HG02623 (cell line): ENCODE measurements at regions not wholly inside any gene's neighbourhood (a gene's known extent, or its start where the extent isn't known, plus 50 kb on each side); places are given as distances from the start of the nearest gene placed in this dataset.

Source experiments
- ATAC-seq: cut with Tn5 transposase; IDR thresholded peaks from one replicate; pipeline ENCODE4 v1.9.1; 2021; ENCODE audit warnings: moderate library complexity; ENCODE audit not compliant: unreplicated experiment

DNA sequence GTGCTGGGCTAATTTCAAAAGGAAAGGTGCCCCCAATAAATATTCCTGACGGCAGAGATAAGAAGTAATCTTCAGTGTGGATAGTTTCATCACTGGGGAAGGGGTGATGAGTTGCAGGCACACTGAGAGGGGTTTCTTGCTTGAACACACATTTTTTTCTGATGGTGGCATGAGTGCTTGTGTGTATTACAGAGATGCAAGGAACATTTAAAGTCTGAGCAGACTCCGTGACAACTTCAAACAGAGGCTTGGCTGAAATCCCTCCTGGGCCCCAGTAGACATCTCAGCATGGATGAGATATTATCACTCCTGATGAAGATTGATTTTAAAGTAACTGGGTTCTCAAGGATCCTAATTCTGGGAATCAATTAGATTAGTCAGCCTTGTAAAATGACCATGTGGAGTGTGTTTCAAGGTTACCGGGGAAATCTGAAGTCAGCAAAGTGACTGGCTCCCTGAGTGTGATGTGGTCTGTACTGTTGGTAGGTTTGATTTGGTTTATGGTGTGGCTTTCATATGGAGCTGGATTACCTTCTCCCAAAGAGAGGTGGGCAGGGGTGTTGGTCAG is 435.8 kb upstream of the EEF2KMT start:
- no peak for ATAC-seq

DNA sequence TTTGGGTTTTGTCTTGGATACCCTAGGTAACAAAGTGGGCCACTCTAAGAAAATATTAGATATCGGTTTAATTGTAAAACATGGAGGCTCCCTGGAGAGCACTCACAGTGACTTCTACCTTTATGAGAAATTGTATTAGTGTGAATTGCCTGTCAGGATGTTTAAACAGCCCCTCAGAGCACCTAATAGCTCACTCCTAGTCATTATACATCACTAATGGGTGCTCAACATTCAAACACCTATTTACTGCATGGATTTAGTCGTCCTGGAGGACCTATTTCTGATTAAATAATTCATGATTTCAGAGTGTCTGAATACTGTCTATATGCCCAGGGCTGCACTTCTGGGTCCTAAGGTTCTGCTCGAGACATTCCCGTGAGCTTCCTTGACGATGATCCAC is 430.2 kb upstream of the EEF2KMT start:
- ATAC-seq: no peak

DNA sequence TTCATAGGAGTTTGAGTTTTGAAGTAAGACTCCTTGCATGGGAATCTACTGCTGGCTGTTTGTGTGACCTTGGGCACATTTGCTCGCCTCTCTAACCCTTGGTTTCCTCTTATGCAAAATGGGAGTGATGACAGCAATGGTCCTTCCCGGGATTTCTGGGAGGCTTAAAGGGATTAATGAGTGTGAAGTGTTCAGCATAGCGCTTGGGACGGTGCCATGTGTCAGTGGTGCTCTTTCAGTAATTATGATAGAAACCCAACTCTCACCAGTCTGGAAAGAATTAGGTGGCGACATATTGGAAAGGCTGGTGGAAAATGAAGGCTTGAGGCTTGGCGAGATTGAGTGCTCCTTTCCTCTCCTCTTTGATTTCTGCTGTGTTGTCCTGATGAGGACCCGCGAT is 429.2 kb upstream of the EEF2KMT start:
- ATAC-seq: no peak

DNA sequence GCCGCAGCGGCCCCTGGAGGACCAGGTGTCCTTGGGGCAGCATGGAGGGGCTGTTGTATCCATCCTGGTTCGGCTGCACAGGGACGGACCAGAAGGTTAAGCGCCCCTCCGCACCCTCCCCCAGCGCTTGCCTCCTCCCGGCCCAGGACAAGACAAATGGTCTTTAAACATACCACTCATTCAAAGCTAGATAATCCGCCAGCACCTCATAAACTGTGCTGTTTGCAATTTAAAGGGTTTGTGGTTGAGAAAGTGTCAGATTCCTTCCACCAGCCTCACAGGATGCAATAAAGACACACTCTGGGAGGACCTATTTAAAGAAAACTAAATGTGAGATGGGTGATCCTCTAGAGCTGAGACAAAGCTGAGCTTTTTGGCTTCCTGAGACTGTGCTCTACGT is 426.2 kb upstream of the EEF2KMT start:
- no peak for ATAC-seq

DNA sequence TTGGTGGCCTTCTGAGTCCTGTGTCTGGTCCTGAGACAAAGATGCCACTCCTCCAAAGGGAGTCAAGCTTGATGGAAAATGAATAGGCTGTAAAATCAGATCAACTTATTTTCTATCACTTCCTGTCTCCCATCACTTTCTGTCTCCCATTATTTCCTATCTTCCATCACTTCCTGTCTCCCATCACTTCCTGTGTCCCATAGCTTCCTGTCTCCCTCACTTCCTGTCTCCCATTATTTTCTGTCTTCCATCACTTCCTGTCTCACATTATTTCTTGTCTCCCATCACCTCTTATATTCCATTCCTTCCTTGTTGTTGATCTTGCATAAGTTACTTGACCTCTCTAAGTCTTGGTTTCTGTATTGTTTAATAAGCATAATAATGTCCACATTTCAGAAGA is 418.5 kb upstream of the EEF2KMT start:
- no peak for ATAC-seq

DNA sequence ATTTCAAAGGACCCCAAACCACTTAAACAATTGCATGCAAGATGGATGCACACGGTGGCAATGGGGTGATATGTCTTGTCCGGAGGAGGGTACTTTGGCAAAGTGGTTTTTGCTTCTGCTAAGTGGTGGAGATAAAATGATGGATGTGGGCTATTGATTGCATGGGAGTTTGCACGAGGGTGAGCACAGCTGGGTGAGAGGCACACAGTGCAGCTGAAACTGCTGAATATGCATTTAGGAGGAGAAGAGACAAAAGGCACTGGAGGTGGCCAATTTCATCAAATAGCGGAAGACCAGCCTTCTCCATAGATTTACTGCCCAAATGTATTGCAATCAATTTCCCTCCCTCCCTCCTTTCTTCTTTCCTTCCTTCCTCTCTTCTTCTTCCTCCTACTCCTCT is 414.4 kb upstream of the EEF2KMT start:
- no peak for ATAC-seq

DNA sequence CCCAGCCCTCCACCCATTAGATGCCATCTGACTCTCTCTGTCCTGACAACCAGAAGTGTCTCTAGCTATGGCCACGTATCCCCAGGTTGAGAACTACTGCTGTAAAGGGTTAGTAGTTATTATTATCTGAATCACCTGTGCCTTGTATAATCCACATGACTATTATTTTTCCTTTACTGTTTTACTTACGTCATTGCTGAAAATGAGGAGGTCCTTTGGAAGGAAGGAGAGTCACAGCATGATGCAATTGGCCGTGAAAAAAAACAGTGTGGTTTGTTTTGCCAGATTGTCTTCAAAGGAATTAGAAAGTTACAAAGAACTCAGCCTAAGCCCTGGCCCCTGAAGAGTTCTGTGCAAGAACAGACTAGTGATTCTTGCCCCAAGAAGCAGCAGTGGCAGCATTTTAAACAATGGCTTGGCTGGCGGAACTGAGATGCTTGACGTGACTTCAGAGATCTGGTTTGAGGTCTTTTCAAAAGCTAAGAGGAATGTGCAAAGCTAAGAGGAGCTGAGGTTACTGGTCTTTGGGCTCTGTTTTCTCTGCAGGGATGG is 413.3 kb upstream of the EEF2KMT start:
- ATAC-seq: no peak

DNA sequence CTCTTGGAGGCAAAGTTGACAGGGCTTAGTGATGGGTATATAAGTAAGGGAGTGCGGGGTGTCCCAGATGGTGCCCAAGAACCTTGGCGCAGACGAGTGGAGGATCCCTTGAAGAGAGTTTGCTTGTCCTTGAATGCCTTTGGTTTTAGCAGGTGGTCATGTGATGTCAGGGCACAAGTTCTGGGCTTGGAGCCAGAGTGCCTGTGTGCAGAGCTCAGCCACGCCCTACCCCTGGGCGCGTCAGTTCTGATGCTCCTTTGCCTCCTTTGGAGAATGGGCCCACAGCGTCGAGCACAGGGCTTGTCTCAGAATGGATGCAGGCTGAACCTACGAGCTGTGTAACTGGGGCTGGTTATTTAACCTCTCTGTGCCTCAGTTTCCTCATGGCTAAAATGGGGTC is 412.2 kb upstream of the EEF2KMT start:
- ATAC-seq: no peak

DNA sequence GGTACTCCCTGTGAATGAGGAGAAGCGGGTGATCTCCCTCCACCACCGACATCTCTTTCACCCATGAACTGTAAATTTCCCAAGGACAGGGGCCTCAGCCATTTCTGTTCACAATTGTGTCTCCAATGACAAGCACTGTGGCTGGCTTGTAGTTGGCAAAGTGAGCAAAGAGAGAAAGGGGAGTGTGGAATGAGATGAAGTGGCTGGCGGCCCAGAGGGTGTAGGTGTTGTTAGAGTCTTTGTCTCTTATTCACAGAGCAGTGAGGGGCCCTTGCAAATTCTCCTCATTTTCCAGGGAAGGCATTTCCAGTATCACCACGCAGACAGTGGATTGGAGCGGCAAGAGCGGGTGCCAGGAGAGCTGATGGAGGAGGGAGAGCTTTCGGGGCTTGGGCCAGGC is 411.7 kb upstream of the EEF2KMT start:
- no peak for ATAC-seq

DNA sequence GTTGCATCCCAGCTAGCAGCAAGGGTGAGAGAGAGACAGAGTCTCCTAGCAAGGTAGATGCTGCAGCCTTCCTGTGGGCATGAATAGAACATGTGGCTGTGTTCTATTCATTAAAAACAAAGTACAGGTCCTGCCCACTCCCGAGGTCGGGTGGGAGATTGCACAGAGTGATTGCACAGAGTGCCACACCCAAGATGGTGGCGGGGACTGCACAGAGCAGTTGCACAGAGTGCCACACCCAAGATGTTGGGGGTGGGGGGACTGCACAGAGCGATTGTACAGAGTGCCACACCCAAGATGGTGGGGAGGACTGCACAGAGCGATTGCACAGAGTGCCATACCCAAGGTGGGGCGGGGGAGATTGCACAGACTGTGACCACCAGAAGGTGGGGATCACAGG is 410.8 kb upstream of the EEF2KMT start:
- no peak for ATAC-seq

DNA sequence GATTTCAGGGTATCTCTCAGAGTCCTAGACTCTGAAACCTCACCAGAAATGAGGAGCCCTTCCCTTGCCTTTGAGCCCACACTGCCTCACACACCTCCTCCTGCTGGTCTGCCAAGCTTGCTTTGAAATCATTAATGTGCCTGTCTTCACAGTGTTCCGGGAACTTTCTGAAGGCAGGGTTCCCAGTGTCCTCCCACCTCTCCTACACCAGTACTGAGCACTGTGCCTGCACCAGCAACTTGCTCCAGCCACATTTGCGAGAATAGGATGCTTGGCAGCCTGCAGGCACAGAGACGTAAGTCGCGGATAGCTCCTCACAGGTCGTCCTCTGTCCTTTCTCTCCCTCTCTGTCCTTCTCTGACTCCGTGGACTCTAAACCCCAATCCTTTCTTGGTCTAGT is 408.4 kb upstream of the EEF2KMT start:
- ATAC-seq: no peak

DNA sequence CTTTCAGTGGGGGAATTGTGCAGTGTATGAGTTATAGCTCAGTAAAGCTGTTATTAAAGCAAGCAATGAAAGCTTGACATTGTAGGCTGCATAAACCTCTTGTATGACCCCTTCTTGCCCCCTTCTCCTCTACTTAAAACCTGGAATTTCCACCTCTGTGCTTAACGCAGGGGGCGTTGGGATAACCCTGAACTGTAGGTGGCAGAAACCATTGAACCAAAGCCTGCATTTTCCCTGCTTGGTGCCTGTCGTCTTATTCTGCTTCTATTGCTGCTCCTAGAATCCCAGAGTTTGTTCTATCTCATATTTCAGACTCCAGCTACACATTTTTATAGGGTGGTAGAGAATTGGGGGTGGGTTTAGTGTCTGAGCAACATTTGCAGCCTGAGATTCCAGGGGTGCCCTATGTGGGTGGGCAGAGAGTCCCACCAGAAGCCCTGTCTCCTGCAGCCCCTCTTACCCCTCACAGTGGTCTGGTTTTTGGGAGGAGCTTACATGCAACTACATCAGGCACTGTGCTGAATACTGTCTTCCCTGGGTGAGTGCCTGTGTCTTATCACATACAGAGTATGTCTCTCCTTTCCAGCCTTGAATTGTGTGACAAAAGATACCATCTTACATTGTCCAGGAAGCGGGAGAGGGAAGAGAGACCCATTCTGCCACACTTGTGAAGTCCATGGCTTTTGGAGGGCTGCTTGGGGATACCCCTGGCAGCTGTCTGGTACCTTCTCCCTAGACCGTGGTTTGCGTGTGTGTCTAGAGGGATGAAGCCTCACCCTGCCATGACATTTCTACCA is 407.7 kb upstream of the EEF2KMT start:
- no peak for ATAC-seq

DNA sequence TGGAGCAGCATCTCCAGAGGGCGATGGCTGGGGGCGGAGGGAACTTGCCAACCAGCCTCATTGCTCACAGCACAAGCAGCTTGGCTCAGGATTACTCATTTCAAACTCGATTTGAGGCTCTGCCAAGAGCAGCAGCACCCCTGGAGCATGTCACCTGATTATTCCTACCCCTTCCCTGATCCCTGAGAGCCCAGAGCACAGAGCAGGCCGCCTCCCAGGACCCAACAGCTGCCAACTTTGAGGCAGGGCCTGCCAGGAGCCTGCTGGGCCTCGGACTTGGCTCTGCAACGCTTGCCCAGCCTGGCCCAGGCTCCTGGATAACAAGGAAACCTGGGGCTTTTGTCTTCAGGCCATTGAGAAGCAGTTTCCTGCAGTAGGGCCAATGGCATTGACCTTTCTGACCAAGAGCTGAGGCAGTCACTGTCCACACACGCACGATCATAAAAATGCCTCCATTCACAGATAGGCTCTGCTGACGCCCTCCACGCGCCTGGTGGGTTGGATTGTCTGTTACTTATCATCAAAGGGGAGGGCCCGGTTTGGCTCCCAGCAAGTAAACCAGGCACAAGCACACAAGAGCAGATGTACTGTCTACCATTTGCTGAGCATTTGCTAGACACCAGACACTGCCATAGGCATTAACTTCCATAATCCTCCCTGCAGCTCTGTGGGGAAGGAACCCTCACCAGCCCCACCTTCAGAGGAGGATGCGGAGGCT is 406.6 kb upstream of the EEF2KMT start:
- no peak for ATAC-seq

DNA sequence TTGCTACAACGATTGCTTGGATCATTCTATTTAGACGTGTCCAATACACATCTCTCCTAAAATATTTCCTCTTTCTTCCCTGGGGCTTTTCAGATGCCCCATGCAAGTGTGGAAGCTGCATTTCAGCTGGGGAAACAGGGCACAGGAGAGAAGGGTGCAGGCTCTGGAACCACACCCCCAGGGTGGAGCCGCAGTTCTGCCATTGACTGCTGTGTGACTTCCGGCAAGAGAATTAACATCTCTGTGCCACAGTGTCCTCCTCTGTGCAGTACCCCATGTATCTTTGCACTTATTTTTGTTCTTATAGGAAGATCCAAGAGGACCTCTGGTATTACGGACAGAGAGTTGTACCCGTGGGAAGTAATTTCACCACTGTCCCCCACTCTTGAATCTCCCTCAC is 405.3 kb upstream of the EEF2KMT start:
- ATAC-seq: no peak

DNA sequence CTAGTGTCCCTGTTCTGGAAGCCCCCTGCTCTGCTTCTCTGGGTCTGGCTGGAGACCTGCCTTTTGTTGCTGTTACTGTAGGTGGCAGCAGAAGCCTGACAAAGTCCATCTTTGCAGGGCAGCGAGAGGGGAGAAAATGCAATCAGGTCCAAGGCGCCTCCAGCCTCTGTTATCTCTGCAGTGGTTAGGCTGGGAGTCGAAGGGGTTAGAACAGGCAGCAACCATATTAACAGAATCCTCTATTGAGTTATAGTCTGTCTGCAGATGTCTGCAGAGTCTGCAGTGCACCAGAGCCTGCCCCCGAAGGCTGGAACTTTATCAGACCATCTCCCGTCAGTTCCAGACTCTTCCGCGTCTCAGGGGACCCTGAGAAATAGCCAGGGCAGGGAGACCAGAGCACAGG is 404.9 kb upstream of the EEF2KMT start:
- ATAC-seq: no peak

DNA sequence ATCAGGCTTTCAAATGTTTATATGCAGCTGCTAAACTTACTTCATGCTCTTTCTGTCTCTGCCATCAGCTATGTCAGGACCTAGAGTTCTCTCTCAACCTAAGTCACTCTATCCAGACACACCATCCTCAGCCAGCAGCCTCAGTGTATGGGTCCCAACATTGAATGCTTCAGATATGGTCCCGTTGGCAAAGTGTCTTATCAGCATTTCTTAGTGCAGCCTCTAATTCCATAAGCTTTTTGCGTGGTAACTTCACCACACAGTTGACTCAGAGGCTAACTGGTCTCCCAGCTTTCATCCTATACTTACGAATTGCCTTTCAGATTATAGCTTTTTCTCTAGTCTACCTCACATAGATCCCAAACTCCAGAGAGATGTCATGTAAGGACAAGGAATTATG is 402.9 kb upstream of the EEF2KMT start:
- ATAC-seq: no peak

DNA sequence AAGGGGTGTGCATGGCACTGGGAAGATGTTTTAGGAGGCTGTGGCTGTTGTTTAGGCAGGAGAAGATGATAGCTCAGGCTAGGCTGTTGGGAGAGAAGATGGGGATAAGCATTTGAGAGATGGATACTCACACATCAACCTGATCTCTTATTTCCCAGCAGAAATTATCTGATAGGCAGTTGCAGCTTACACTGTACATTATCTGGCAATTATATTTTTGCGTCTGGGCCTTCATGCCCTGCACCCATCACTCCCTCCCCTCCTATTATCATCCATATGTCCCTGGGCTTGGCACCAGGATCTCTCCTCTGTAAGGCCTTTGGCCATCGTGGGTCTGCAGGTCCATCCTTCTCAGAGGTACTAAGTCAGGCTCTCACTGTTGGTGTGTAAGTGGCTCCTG is 401.0 kb upstream of the EEF2KMT start:
- no peak for ATAC-seq

DNA sequence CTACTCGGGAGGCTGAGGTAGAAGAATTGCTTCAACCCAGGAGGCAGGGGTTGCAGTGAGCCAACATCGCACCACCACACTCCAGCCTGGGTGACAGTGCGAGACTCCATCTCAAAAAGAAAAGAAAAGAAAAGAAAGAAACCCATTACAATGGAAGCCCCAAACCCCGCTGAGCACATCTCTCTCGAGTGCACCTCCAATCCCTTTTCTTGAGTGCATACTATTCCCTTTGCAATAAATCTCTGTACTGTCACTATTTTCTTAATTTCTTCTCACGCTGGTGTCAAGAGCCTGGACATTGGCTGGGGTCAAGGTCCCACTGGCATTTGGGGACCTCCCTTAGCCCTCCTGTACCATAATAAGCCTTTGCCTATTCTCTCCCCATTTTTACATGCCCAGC is 398.4 kb upstream of the EEF2KMT start:
- ATAC-seq: no peak

DNA sequence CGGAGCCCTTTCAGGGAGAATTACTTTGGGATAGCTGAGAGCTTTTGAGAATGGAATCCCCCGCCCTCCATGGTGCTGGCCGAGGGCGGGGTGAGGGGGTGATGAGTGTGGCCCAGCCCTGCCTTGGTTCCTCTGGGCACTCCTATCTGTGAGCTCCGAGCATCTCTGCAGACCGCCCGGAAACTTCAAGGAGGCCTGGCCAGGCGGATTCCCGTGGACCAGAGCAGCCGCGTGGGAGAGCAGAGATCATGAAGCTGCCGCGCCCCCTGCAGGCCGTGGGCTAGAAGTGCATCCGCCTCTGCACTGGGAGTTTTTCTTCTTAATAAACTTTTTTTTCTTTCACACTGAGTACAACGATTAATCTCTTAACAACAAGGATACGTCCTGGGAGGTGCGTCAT is 392.9 kb upstream of the EEF2KMT start:
- no peak for ATAC-seq

DNA sequence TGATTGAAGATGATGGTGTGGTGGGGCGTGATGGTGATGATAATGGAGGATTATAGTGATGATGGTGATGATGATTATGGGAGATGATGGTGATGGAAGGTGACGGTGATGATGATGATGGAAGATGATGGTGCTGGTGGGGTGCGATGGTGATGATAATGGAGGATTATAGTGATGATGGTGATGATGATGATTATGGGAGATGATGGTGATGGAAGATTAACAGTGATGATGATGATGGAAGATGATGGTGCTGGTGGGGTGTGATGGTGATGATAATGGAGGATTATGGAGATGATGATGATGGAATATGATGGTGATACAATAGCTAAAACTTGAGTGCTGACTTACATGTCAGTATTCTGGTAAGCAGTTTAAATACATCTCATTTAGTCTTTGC is 391.0 kb upstream of the EEF2KMT start:
- ATAC-seq: no peak

DNA sequence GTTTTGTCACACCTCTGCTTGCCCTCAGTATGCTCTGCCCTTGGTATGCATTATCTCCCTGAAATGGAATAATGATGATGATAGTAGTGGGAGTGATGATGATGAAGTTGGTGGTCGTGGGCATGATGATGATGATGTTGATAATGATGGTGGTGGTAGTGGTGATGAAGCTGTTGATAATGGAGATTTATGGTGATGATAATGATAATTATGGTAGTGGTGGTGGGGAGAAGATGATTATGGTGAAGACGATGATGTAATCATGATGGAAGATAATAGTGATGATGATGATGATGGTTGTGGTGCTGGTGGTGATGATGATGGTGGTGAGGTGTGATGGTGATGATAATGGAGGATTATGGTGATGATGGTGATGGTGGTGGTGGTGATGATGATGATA is 390.1 kb upstream of the EEF2KMT start:
- ATAC-seq: no peak

DNA sequence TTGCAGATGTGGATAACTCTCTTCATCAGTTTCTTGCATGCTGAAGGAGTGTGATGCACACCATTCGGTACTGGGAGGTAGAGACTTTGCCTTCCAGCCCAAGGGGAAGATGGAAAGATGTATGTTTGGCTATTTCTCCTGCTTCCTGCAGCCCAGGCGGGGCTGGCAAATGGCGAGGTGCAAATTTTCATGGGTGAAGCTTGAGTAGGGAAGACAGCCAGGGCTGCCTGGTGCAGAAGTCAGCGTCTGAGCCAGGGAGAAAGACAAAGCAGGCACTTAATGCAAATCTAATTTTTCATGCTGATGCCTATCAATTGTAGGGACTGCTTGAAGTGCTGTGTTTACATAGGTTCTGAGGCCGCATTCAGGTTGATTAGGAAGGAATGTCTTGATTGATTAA is 384.7 kb upstream of the EEF2KMT start:
- ATAC-seq: no peak
